Mesothelial cell of epicardium (in vitro differentiated cells): ENCODE measurements at regions not wholly inside any gene's neighbourhood (a gene's known extent, or its start where the extent isn't known, plus 50 kb on each side); places are given as distances from the start of the nearest gene placed in this dataset.

Source experiments
- DNase-seq, 2 experiments: peaks; one replicate each; pipeline ENCODE4 v3.0.0; 2021; ENCODE audit warnings: low spot score in 2 of 2; ENCODE audit not compliant: unreplicated experiment in 2 of 2
- H3K27ac Mint-ChIP-seq: 2 replicates; pipeline ENCODE4 v1.8.0; 2021; ENCODE audit warnings: mixed read lengths
- H3K27me3 Mint-ChIP-seq: 2 replicates; pipeline ENCODE4 v1.8.0; 2021; ENCODE audit warnings: low read depth, mixed read lengths
- H3K36me3 Mint-ChIP-seq: 2 replicates; pipeline ENCODE4 v1.8.0; 2021; ENCODE audit warnings: mixed read lengths
- H3K4me1 Mint-ChIP-seq: 2 replicates; pipeline ENCODE4 v1.8.0; 2021; ENCODE audit warnings: mixed read lengths
- H3K4me3 Mint-ChIP-seq: 2 replicates; pipeline ENCODE4 v1.8.0; 2021; ENCODE audit warnings: mild to moderate bottlenecking, moderate library complexity, mixed read lengths
- H3K9me3 Mint-ChIP-seq: 2 replicates; pipeline ENCODE4 v1.8.0; 2021; ENCODE audit warnings: mixed read lengths
- CTCF ChIP-seq: fragments of 200-600 bp; sonication (generic); IDR thresholded peaks from one replicate; pipeline ENCODE4 v1.5.0; 2021; ENCODE audit warnings: antibody characterized with exemption; ENCODE audit not compliant: unreplicated experiment

GRCh38 chr13:82850644-82851043 is 1031.6 kb downstream of the SLITRK1 start:
- no peak overlapping the region for H3K27ac Mint-ChIP-seq
- no peak overlapping the region for H3K4me3 Mint-ChIP-seq
- peaks cover 5% of the 10 kb centered on the region for H3K27me3 Mint-ChIP-seq
- TF ChIP-seq CTCF = no peak
- no peaks in the 10 kb centered on the region for H3K36me3 Mint-ChIP-seq
- peaks cover 10% of the 10 kb centered on the region for H3K4me1 Mint-ChIP-seq
- DNase-seq = no peak
- no peaks in the 10 kb centered on the region for H3K9me3 Mint-ChIP-seq

GRCh38 chr13:82848766-82849165 is 1033.5 kb downstream of the SLITRK1 start:
- H3K4me1 Mint-ChIP-seq = peaks cover 10% of the 10 kb centered on the region
- peaks cover 5% of the 10 kb centered on the region for H3K27me3 Mint-ChIP-seq
- H3K4me3 Mint-ChIP-seq = no peak overlapping the region
- no peaks in the 10 kb centered on the region for H3K9me3 Mint-ChIP-seq
- H3K27ac Mint-ChIP-seq = no peak overlapping the region
- H3K36me3 Mint-ChIP-seq = no peaks in the 10 kb centered on the region
- no peak for TF ChIP-seq CTCF
- no peak for DNase-seq

- Mint-ChIP-seq H3K4me3 (no peak overlapping the region), H3K27ac (no peak overlapping the region), H3K36me3 (no peaks in the 10 kb centered on the region), H3K27me3 (peaks cover 5% of the 10 kb centered on the region), H3K9me3 (no peaks in the 10 kb centered on the region), H3K4me1 (peaks cover 10% of the 10 kb centered on the region)
- DNase-seq = no peak
- TF ChIP-seq CTCF = no peak
Measured at GRCh38 chr13:82847595-82847994, 1034.7 kb downstream of the SLITRK1 start.

GRCh38 chr13:82833923-82834322 is 1048.4 kb downstream of the SLITRK1 start:
- Mint-ChIP-seq H3K27me3 (no peaks in the 10 kb centered on the region), H3K9me3 (peaks cover 15% of the 10 kb centered on the region), H3K27ac (no peak overlapping the region), H3K36me3 (peaks cover 3% of the 10 kb centered on the region), H3K4me3 (no peak overlapping the region), H3K4me1 (peaks cover 8% of the 10 kb centered on the region)
- no peak for DNase-seq
- no peak for TF ChIP-seq CTCF

- no peak for DNase-seq
- no peaks in the 10 kb centered on the region for H3K27me3 Mint-ChIP-seq
- no peak for TF ChIP-seq CTCF
- no peaks in the 10 kb centered on the region for H3K36me3 Mint-ChIP-seq
- no peaks in the 10 kb centered on the region for H3K9me3 Mint-ChIP-seq
- peaks cover 9% of the 10 kb centered on the region for H3K4me1 Mint-ChIP-seq
- no peak overlapping the region for H3K27ac Mint-ChIP-seq
- H3K4me3 Mint-ChIP-seq = no peak overlapping the region
Measured at GRCh38 chr13:82829040-82829439, 1053.2 kb downstream of the SLITRK1 start.

GRCh38 chr13:82827724-82828123 is 1054.5 kb downstream of the SLITRK1 start:
- Mint-ChIP-seq H3K27me3 (no peaks in the 10 kb centered on the region), H3K4me1 (peaks cover 4% of the 10 kb centered on the region), H3K36me3 (no peaks in the 10 kb centered on the region), H3K9me3 (no peaks in the 10 kb centered on the region), H3K4me3 (no peak overlapping the region), H3K27ac (no peak overlapping the region)
- no peak for DNase-seq
- no peak for TF ChIP-seq CTCF
